MM.1S (cell line): ENCODE measurements at regions not wholly inside any gene's neighbourhood (a gene's known extent, or its start where the extent isn't known, plus 50 kb on each side); places are given as distances from the start of the nearest gene placed in this dataset.

Source experiments
- DNase-seq: peaks from one replicate; pipeline ENCODE4 v3.0.0-alpha.2; 2015
- H2AFZ ChIP-seq: fragments of 300-600 bp; sonication (generic); 2 replicates; pipeline ENCODE4 v1.6.0; 2016; ENCODE audit warnings: antibody characterized with exemption, low read length
- H3F3A ChIP-seq: fragments of 300-600 bp; sonication (generic); 2 replicates; pipeline ENCODE4 v1.6.1; 2016; ENCODE audit warnings: mild to moderate bottlenecking, antibody characterized with exemption, low read length, moderate library complexity, mixed read lengths; ENCODE audit not compliant: insufficient read depth
- H3K27ac ChIP-seq: fragments of 300-600 bp; sonication (generic); 2 replicates; pipeline ENCODE4 v1.5.1; 2016; ENCODE audit warnings: mild to moderate bottlenecking, low read length
- H3K27me3 ChIP-seq: fragments of 300-600 bp; sonication (generic); replicated peaks from 2 replicates; pipeline ENCODE4 v1.6.0; 2016; ENCODE audit warnings: low read length; ENCODE audit not compliant: insufficient read depth
- H3K36me3 ChIP-seq: fragments of 300-600 bp; sonication (generic); replicated peaks from 2 replicates; pipeline ENCODE4 v1.6.1; 2016; ENCODE audit warnings: mild to moderate bottlenecking, low read length, mixed read lengths; ENCODE audit not compliant: insufficient read depth
- H3K4me1 ChIP-seq: fragments of 300-600 bp; sonication (generic); 2 replicates; pipeline ENCODE4 v1.6.1; 2016; ENCODE audit warnings: low read length, mixed read lengths
- H3K4me2 ChIP-seq: fragments of 300-600 bp; sonication (generic); 2 replicates; pipeline ENCODE4 v1.6.0; 2016; ENCODE audit warnings: low read depth, low read length
- H3K4me3 ChIP-seq: fragments of 300-600 bp; sonication (generic); 2 replicates; pipeline ENCODE4 v1.5.1; 2016; ENCODE audit warnings: low read length, mixed read lengths
- H3K79me2 ChIP-seq: fragments of 300-600 bp; sonication (generic); 2 replicates; pipeline ENCODE4 v1.6.1; 2016; ENCODE audit warnings: mixed run types, low read length, mixed read lengths
- H3K9ac ChIP-seq: fragments of 300-600 bp; sonication (generic); 2 replicates; pipeline ENCODE4 v1.6.1; 2016; ENCODE audit warnings: low read length, mixed read lengths
- H3K9me2 ChIP-seq: fragments of 300-600 bp; sonication (generic); replicated peaks from 2 replicates; pipeline ENCODE4 v1.6.1; 2016; ENCODE audit warnings: mild to moderate bottlenecking, low read length, mixed read lengths; ENCODE audit not compliant: insufficient read depth
- H3K9me3 ChIP-seq: fragments of 300-600 bp; sonication (generic); replicated peaks from 2 replicates; pipeline ENCODE4 v1.6.1; 2016; ENCODE audit warnings: mild to moderate bottlenecking, low read length, mixed read lengths; ENCODE audit not compliant: insufficient read depth
- H4K20me1 ChIP-seq: fragments of 300-600 bp; sonication (generic); 2 replicates; pipeline ENCODE4 v1.6.1; 2016; ENCODE audit warnings: mild to moderate bottlenecking, low read length, moderate library complexity, mixed read lengths; ENCODE audit not compliant: insufficient read depth
- EZH2 ChIP-seq: fragments of 300-600 bp; sonication (generic); optimal IDR thresholded peaks from 2 replicates; pipeline ENCODE3; 2017; ENCODE audit warnings: low read depth, mild to moderate bottlenecking, antibody characterized with exemption, low read length, mixed read lengths
- EZH2phosphoT487 ChIP-seq: fragments of 300-600 bp; sonication (generic); IDR thresholded peaks from 2 replicates; pipeline ENCODE4 v1.6.1; 2018; ENCODE audit warnings: antibody characterized with exemption, low read length
- TF ChIP-seq, protein P1 (sequence below): fragments of 300-600 bp; sonication (generic); IDR thresholded peaks from 2 replicates; pipeline ENCODE4 v1.5.1; 2016; ENCODE audit warnings: antibody characterized with exemption, low read length, mixed read lengths

DNA sequence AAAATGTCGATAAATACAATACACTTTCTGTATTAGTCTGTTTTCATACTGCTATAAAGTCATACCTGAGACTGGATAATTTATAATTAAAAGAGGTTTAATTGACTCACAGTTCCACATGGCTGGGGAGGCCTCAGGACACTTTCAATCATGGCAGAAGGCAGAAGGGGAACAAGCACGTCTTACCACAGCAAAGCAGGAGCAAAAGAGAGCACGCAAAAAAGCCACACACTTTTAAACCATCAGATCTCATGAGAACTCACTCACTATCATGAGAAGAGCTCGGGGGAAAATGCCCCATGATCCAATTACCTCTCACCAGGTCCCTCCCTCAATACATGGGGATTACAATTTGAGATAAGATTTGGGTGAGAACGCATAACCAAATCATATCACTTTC is 256.7 kb downstream of the ANAPC1 start:
- no peak overlapping the region for H3K9ac ChIP-seq
- H3K27ac ChIP-seq: no peak overlapping the region
- no peaks in the 10 kb centered on the region for H3F3A ChIP-seq
- no peak for DNase-seq
- no peaks in the 10 kb centered on the region for H3K79me2 ChIP-seq
- no peak overlapping the region for H3K4me2 ChIP-seq
- no peaks in the 10 kb centered on the region for H3K9me2 ChIP-seq
- no peak overlapping the region for H3K4me3 ChIP-seq
- no peaks in the 10 kb centered on the region for H3K27me3 ChIP-seq
- no peak for TF ChIP-seq EZH2
- no peak overlapping the region for H2AFZ ChIP-seq
- H3K36me3 ChIP-seq: no peaks in the 10 kb centered on the region
- H3K4me1 ChIP-seq: peaks cover 1% of the 10 kb centered on the region
- no peaks in the 10 kb centered on the region for H3K9me3 ChIP-seq
- no peaks in the 10 kb centered on the region for H4K20me1 ChIP-seq

DNA sequence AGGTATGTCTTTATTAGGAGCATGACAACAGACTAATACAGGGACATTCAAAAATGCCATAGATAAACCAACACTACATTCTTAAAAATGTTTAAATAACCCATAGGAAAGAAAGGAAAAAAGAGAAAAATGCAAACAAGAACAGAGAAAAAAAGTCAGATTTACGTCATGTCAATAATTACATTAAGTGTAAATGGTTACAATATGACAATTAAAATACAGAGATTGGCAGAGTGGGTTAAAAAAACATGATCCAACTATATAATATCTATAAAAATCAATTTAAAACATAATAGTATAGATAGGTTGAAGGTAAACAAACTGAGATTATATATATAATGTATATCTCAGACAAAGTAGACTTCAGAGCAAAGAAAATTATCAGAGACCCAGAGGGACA is 255.8 kb downstream of the ANAPC1 start:
- Histone ChIP-seq H3K9me2 (no peaks in the 10 kb centered on the region), H3K27ac (no peak overlapping the region), H2AFZ (no peak overlapping the region), H3K27me3 (no peaks in the 10 kb centered on the region), H3K36me3 (no peaks in the 10 kb centered on the region), H3K79me2 (no peaks in the 10 kb centered on the region), H3K9me3 (no peaks in the 10 kb centered on the region), H3K4me3 (no peak overlapping the region), H4K20me1 (no peaks in the 10 kb centered on the region), H3K4me2 (no peak overlapping the region), H3K4me1 (peaks cover 11% of the 10 kb centered on the region), H3F3A (no peaks in the 10 kb centered on the region), H3K9ac (no peak overlapping the region)
- no peak for TF ChIP-seq EZH2phosphoT487
- no peak for TF ChIP-seq EZH2
- TF ChIP-seq, protein P1, sequence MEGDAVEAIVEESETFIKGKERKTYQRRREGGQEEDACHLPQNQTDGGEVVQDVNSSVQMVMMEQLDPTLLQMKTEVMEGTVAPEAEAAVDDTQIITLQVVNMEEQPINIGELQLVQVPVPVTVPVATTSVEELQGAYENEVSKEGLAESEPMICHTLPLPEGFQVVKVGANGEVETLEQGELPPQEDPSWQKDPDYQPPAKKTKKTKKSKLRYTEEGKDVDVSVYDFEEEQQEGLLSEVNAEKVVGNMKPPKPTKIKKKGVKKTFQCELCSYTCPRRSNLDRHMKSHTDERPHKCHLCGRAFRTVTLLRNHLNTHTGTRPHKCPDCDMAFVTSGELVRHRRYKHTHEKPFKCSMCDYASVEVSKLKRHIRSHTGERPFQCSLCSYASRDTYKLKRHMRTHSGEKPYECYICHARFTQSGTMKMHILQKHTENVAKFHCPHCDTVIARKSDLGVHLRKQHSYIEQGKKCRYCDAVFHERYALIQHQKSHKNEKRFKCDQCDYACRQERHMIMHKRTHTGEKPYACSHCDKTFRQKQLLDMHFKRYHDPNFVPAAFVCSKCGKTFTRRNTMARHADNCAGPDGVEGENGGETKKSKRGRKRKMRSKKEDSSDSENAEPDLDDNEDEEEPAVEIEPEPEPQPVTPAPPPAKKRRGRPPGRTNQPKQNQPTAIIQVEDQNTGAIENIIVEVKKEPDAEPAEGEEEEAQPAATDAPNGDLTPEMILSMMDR: no peak
- no peak for DNase-seq

DNA sequence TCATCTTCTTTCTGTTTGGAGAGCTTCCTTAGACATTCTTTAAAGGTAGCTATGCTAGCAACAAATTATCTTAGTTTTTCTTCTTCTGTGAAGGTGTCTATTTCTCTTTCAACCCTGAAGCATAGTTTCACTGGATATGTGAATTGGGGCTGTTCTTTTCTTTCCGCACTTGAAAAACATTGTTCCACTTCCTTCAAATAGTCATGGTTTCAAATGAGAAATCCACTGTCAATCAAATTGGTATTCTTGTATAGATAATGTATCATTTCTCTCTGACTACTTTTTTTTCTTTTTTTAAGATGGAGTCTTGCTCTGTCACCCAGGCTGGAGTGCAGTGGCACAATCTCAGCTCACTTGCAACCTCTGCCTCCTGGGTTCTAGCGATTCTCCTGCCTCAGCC is 254.0 kb downstream of the ANAPC1 start:
- no peak for TF ChIP-seq EZH2phosphoT487
- TF ChIP-seq EZH2: no peak
- TF ChIP-seq, protein P1: no peak
- Histone ChIP-seq H3K4me3 (no peak overlapping the region), H3K4me1 (peaks cover 12% of the 10 kb centered on the region), H3F3A (no peaks in the 10 kb centered on the region), H3K4me2 (no peak overlapping the region), H2AFZ (no peak overlapping the region), H3K9ac (no peak overlapping the region), H4K20me1 (no peaks in the 10 kb centered on the region), H3K9me3 (no peaks in the 10 kb centered on the region), H3K36me3 (no peaks in the 10 kb centered on the region), H3K9me2 (no peaks in the 10 kb centered on the region), H3K27ac (no peak overlapping the region), H3K27me3 (no peaks in the 10 kb centered on the region), H3K79me2 (no peaks in the 10 kb centered on the region)
- no peak for DNase-seq

DNA sequence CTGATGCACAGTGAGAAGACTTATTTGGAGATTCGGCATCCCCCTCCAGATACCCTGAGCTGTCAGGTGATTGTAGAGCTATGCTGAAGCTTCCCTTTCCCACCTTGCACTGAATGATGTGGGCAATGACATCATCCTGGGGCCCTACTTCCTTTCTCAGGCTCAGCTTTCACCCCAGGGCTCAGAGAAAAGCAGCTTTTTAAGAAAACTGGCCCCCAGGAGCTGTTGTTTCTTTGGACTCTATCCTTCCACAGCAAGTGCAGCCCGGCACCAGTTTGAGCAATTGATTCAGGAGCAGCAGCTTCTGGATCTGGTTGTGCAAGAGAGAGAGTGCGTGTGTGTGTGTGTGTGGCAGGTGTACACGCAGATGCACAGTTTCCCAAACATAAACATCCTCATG is 251.3 kb downstream of the ANAPC1 start:
- no peak overlapping the region for H3K4me3 ChIP-seq
- no peaks in the 10 kb centered on the region for H4K20me1 ChIP-seq
- H3K4me2 ChIP-seq: peak overlapping the region; percentile 15; the same call in 1 of the 2 replicates
- no peak overlapping the region for H3K9ac ChIP-seq
- no peaks in the 10 kb centered on the region for H3K9me3 ChIP-seq
- H3K9me2 ChIP-seq: no peaks in the 10 kb centered on the region
- no peak for TF ChIP-seq EZH2phosphoT487
- TF ChIP-seq, protein P1: no peak
- TF ChIP-seq EZH2: no peak
- no peaks in the 10 kb centered on the region for H3K27me3 ChIP-seq
- H3K4me1 ChIP-seq: peaks cover 12% of the 10 kb centered on the region
- no peaks in the 10 kb centered on the region for H3K36me3 ChIP-seq
- H3K79me2 ChIP-seq: no peaks in the 10 kb centered on the region
- H2AFZ ChIP-seq: 0 out of 2 replicates have a peak overlapping the region, but pooled peaks have one; percentile 24
- no peak overlapping the region for H3K27ac ChIP-seq
- DNase-seq: peak; percentile 21
- no peaks in the 10 kb centered on the region for H3F3A ChIP-seq
